Uterus (tissue), 3 donors: ENCODE measurements at regions not wholly inside any gene's neighbourhood (a gene's known extent, or its start where the extent isn't known, plus 50 kb on each side); places are given as distances from the start of the nearest gene placed in this dataset.

Experiments used
- DNase-seq, 2 donors: peaks; one replicate each; pipeline ENCODE4 v3.0.0-alpha.2; 2019 to 2020
- H3K27ac ChIP-seq, 2 donors: fragments of 200-600 bp; sonication (generic); 1 replicate in 1 of 2; 2 replicates in 1 of 2; pipeline ENCODE4 v1.5.1; 2016 to 2018
- H3K27me3 ChIP-seq, 2 donors: fragments of 200-600 bp; sonication (generic); one replicate each; pipeline ENCODE4 v1.5.1; 2018 to 2019; ENCODE audit warnings: control low read depth in 1 of 2
- H3K36me3 ChIP-seq, 2 donors: fragments of 200-600 bp; sonication (generic); one replicate each; pipeline ENCODE4 v1.5.1; 2019; ENCODE audit warnings: control low read depth in 1 of 2
- H3K4me1 ChIP-seq, 2 donors: fragments of 200-600 bp; sonication (generic); one replicate each; pipeline ENCODE4 v1.5.1; 2018 to 2019; ENCODE audit warnings: control low read depth in 1 of 2
- H3K4me3 ChIP-seq, 2 donors: fragments of 200-600 bp; sonication (generic); 1 replicate in 1 of 2; 2 replicates in 1 of 2; pipeline ENCODE4 v1.5.1; 2018 to 2019; ENCODE audit warnings: mild to moderate bottlenecking in 1 of 2
- H3K9me3 ChIP-seq, 2 donors: fragments of 200-600 bp; sonication (generic); one replicate each; pipeline ENCODE4 v1.5.1; 2019; ENCODE audit warnings: control low read depth in 1 of 2
- POLR2A ChIP-seq, 2 donors: fragments of 450-650 bp; IDR thresholded peaks; one replicate each; pipeline ENCODE4 v1.6.1; 2016; ENCODE audit warnings: antibody characterized with exemption in 2 of 2, mild to moderate bottlenecking in 1 of 2, moderate library complexity in 1 of 2
- intact Hi-C: fragments of 100-400 bp; cut with DNase I; formaldehyde crosslinking; loops from one replicate; pipeline ENCODE4 v1.15.1; 2023; ENCODE audit warnings: low total_unique reads
- TF ChIP-seq, protein P1 (sequence below), 4 experiments: fragments of 200-600 bp in 2 of 4; fragments of 450-650 bp in 2 of 4; sonication (generic) in 2 of 4; IDR thresholded peaks; one replicate each; pipeline ENCODE4 v1.5.1; 2016 to 2019; ENCODE audit warnings: antibody characterized with exemption in 4 of 4, mild to moderate bottlenecking in 2 of 4, moderate library complexity in 1 of 4
- donor health status: DM: yes; HTN: yes; CAD: no.

GRCh38 chr21:35920436-35920835, 139.9 kb downstream of the SETD4 start:
- intact Hi-C loops, result no loop called here
- DNase-seq, result no peak
- Histone ChIP-seq H3K4me1 (no peaks in the 10 kb centered on the region), H3K4me3 (no peak overlapping the region), H3K27me3 (no peaks in the 10 kb centered on the region), H3K27ac (no peak overlapping the region), H3K9me3 (no peaks in the 10 kb centered on the region), H3K36me3 (no peaks in the 10 kb centered on the region)
- TF ChIP-seq POLR2A (IDR thresholded peaks at IDR 0.05), result no peak
- TF ChIP-seq, protein P1, sequence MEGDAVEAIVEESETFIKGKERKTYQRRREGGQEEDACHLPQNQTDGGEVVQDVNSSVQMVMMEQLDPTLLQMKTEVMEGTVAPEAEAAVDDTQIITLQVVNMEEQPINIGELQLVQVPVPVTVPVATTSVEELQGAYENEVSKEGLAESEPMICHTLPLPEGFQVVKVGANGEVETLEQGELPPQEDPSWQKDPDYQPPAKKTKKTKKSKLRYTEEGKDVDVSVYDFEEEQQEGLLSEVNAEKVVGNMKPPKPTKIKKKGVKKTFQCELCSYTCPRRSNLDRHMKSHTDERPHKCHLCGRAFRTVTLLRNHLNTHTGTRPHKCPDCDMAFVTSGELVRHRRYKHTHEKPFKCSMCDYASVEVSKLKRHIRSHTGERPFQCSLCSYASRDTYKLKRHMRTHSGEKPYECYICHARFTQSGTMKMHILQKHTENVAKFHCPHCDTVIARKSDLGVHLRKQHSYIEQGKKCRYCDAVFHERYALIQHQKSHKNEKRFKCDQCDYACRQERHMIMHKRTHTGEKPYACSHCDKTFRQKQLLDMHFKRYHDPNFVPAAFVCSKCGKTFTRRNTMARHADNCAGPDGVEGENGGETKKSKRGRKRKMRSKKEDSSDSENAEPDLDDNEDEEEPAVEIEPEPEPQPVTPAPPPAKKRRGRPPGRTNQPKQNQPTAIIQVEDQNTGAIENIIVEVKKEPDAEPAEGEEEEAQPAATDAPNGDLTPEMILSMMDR (IDR thresholded peaks at IDR 0.05), result no peak

GRCh38 chr21:35915030-35915429, 145.3 kb downstream of the SETD4 start:
- Histone ChIP-seq H3K4me1 (no peaks in the 10 kb centered on the region), H3K4me3 (no peak overlapping the region), H3K27me3 (no peaks in the 10 kb centered on the region), H3K36me3 (no peaks in the 10 kb centered on the region), H3K27ac (no peak overlapping the region), H3K9me3 (no peaks in the 10 kb centered on the region)
- no peak for DNase-seq
- TF ChIP-seq, protein P1 (IDR thresholded peaks at IDR 0.05), result no peak
- TF ChIP-seq POLR2A (IDR thresholded peaks at IDR 0.05), result no peak
- intact Hi-C loops, result no loop called here

DNA sequence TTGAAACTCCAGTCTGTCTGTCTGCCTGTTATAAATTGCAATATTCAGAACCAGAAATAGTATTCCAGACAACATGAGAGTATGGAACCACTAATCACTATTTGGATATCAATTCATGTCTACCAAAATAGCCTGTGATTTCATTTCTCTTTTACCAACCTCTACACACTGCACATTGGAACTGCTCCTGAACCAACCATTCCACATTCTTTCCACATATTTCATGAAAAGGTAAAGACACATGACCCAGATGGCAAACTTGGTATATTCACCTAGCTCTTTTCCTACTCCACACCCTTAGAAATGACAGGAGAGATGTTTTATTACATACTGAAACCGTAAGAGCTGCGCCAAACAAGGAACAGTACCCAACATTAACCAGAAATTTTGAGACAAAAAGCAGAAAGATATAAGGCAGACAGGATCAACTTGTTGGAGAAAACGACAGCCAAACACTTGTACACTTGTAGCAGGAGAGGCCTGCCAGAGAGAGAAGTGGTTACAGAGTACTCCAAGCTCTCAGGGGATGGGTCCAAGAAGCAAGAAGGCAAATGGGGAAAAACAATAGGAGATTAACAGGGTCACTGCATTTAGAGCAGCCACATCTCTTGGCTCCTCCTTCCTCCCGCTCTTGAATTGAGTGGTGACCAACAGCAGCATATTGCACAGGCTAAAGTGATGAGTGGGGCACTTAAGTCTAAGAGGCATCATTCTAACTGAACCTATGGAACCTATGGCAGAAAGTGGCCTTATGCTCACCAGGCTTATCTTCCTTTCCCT, 148.7 kb downstream of the SETD4 start:
- Histone ChIP-seq H3K9me3 (no peaks in the 10 kb centered on the region), H3K27ac (no peak overlapping the region), H3K4me1 (no peaks in the 10 kb centered on the region), H3K36me3 (no peaks in the 10 kb centered on the region), H3K4me3 (no peak overlapping the region), H3K27me3 (no peaks in the 10 kb centered on the region)
- DNase-seq, result no peak
- no peak for TF ChIP-seq POLR2A (IDR thresholded peaks at IDR 0.05)
- TF ChIP-seq, protein P1 (IDR thresholded peaks at IDR 0.05), result no peak
- intact Hi-C loops, result no loop called here

DNA sequence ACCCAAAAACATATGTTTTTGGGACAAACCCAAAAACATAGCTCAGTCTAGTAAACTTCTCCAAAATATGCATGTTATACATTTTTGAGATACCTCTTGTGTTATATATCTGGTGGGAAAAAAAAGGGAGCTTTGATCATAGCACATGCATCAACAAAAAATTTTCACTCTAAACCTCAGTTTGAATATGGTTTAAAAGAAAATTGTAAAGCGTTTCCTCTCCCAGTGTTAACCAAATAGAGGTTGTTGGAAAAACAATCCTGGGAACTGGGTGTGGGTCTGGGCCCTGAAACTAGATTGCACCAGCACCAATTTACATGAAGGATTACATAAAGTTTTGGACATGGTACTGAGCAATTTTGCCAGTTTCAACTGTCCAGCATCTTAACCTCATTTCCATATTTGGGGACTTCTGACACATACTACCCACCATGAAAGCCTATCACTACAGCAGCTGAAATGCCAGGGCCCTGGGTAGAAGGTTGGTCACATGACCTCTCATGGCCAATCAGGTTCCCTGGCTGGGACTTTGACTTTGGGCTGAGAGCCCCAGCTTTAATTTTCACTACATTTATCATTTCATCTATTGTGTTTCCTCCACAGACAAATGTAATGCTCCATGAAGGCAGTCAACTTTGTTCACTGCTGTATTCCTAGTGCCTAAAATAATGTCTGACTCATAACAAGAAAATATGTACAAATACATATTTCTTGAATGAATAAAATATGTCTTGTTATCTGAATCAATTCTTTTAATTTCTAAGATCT, 150.7 kb downstream of the SETD4 start:
- TF ChIP-seq POLR2A (IDR thresholded peaks at IDR 0.05), result no peak
- TF ChIP-seq, protein P1 (IDR thresholded peaks at IDR 0.05), result no peak
- intact Hi-C loops, result no loop called here
- no peaks in the 10 kb centered on the region for H3K4me1 ChIP-seq

More for the DNA sequence above, 150.7 kb downstream of the SETD4 start:
- DNase-seq, result no peak
- Histone ChIP-seq H3K4me3 (no peak overlapping the region), H3K36me3 (no peaks in the 10 kb centered on the region), H3K27me3 (no peaks in the 10 kb centered on the region), H3K9me3 (no peaks in the 10 kb centered on the region), H3K27ac (no peak overlapping the region)
